H9 (cell line): ENCODE measurements at regions not wholly inside any gene's neighbourhood (a gene's known extent, or its start where the extent isn't known, plus 50 kb on each side); places are given as distances from the start of the nearest gene placed in this dataset.

Experiments used
- DNase-seq: peaks from one replicate; pipeline ENCODE4 v3.0.0-alpha.2; 2017
- H2AFZ ChIP-seq: one replicate; pipeline ENCODE4 v1.6.1; 2013; ENCODE audit warnings: mild to moderate bottlenecking, low read length, control low read depth, moderate library complexity
- H2AK5ac ChIP-seq: 2 replicates; pipeline ENCODE4 v1.6.1; 2013; ENCODE audit warnings: low read length, control low read depth, mixed read lengths; ENCODE audit not compliant: insufficient read length
- H2BK120ac ChIP-seq: one replicate; pipeline ENCODE4 v1.6.1; 2013; ENCODE audit warnings: low read depth, mild to moderate bottlenecking, low read length, control low read depth, inconsistent platforms; ENCODE audit not compliant: poor library complexity, severe bottlenecking
- H2BK12ac ChIP-seq: 2 replicates; pipeline ENCODE4 v1.6.1; 2013; ENCODE audit warnings: low read length, control low read depth, mixed read lengths, low read depth; ENCODE audit not compliant: insufficient read length
- H2BK15ac ChIP-seq: 2 replicates; pipeline ENCODE4 v1.6.1; 2013; ENCODE audit warnings: low read depth, low read length, control low read depth
- H2BK20ac ChIP-seq: one replicate; pipeline ENCODE4 v1.6.1; 2013; ENCODE audit warnings: low read depth, mild to moderate bottlenecking, low read length, control low read depth, inconsistent platforms; ENCODE audit not compliant: poor library complexity, severe bottlenecking
- H2BK5ac ChIP-seq: 2 replicates; pipeline ENCODE4 v1.6.1; 2013; ENCODE audit warnings: low read length, control low read depth, mixed read lengths; ENCODE audit not compliant: insufficient read length
- H3K14ac ChIP-seq: 2 replicates; pipeline ENCODE4 v1.6.1; 2013; ENCODE audit warnings: low read length, control low read depth; ENCODE audit not compliant: insufficient read depth
- H3K18ac ChIP-seq: 2 replicates; pipeline ENCODE4 v1.6.1; 2013; ENCODE audit warnings: low read depth, mild to moderate bottlenecking, mixed read lengths, low read length, control low read depth; ENCODE audit not compliant: insufficient read length
- H3K23ac ChIP-seq: 2 replicates; pipeline ENCODE4 v1.6.1; 2013; ENCODE audit warnings: low read length, control low read depth, mixed read lengths, low read depth; ENCODE audit not compliant: insufficient read length
- H3K23me2 ChIP-seq: 2 replicates; pipeline ENCODE4 v1.6.1; 2013; ENCODE audit warnings: low read depth, mild to moderate bottlenecking, mixed read lengths, low read length, control low read depth; ENCODE audit not compliant: insufficient read length, poor library complexity, severe bottlenecking
- H3K27ac ChIP-seq: 2 replicates; pipeline ENCODE4 v1.5.1; 2013; ENCODE audit warnings: low read length, control low read depth, mixed read lengths, low read depth; ENCODE audit not compliant: insufficient read length
- H3K27me3 ChIP-seq: 2 replicates; pipeline ENCODE4 v1.6.1; 2013; ENCODE audit warnings: low read length, control low read depth, inconsistent platforms; ENCODE audit not compliant: insufficient read depth
- H3K4ac ChIP-seq: 2 replicates; pipeline ENCODE4 v1.6.1; 2013; ENCODE audit warnings: low read depth, mild to moderate bottlenecking, control low read depth, inconsistent platforms, low read length, moderate library complexity
- H3K4me1 ChIP-seq: 2 replicates; pipeline ENCODE4 v1.6.1; 2013; ENCODE audit warnings: low read length, control low read depth, inconsistent platforms; ENCODE audit not compliant: insufficient read depth
- H3K4me2 ChIP-seq: 2 replicates; pipeline ENCODE4 v1.6.1; 2013; ENCODE audit warnings: low read length, control low read depth, mixed read lengths; ENCODE audit not compliant: insufficient read length, insufficient read depth
- H3K56ac ChIP-seq: 2 replicates; pipeline ENCODE4 v1.6.1; 2013; ENCODE audit warnings: low read depth, mild to moderate bottlenecking, mixed read lengths, low read length, control low read depth; ENCODE audit not compliant: insufficient read length
- H3K79me1 ChIP-seq: 2 replicates; pipeline ENCODE4 v1.6.1; 2013; ENCODE audit warnings: low read depth, mild to moderate bottlenecking, moderate library complexity, low read length, control low read depth, inconsistent platforms; ENCODE audit not compliant: insufficient read depth, poor library complexity, severe bottlenecking
- H3K79me2 ChIP-seq: 2 replicates; pipeline ENCODE4 v1.6.1; 2013; ENCODE audit warnings: low read length, control low read depth, inconsistent platforms; ENCODE audit not compliant: insufficient read depth
- H3K9ac ChIP-seq: 2 replicates; pipeline ENCODE4 v1.6.1; 2013; ENCODE audit warnings: low read length, control low read depth, mixed read lengths; ENCODE audit not compliant: insufficient read length; ENCODE audit errors: extremely low read depth
- H3K9me3 ChIP-seq: one replicate; pipeline ENCODE4 v1.6.1; 2013; ENCODE audit warnings: low read depth, low read length, inconsistent platforms; ENCODE audit not compliant: control insufficient read depth
- H3T11ph ChIP-seq: one replicate; pipeline ENCODE4 v1.6.1; 2013; ENCODE audit warnings: mild to moderate bottlenecking, low read length, control low read depth, inconsistent platforms
- H4K20me1 ChIP-seq: one replicate; pipeline ENCODE4 v1.6.1; 2013; ENCODE audit not compliant: control insufficient read depth, insufficient read length, insufficient read depth
- H4K5ac ChIP-seq: 2 replicates; pipeline ENCODE4 v1.6.1; 2013; ENCODE audit warnings: low read depth, mild to moderate bottlenecking, mixed read lengths, low read length, control low read depth; ENCODE audit not compliant: insufficient read length
- H4K8ac ChIP-seq: replicated peaks from 2 replicates; pipeline ENCODE4 v1.6.1; 2013; ENCODE audit warnings: low read length, control low read depth, mixed read lengths, low read depth; ENCODE audit not compliant: insufficient read length
- H4K91ac ChIP-seq: 2 replicates; pipeline ENCODE4 v1.6.1; 2013; ENCODE audit warnings: low read depth, mild to moderate bottlenecking, moderate library complexity, mixed read lengths, low read length, control low read depth; ENCODE audit not compliant: insufficient read length
- H3K27ac Mint-ChIP-seq, 3 experiments: 2 replicates in 2 of 3; 3 replicates in 1 of 3; pipeline ENCODE4 v1.8.0; 2020 to 2021; ENCODE audit warnings: mixed read lengths in 3 of 3, mild to moderate bottlenecking in 1 of 3, moderate library complexity in 1 of 3
- H3K27me3 Mint-ChIP-seq: 2 replicates; pipeline ENCODE4 v1.8.0; 2021; ENCODE audit warnings: low read depth, mild to moderate bottlenecking, moderate library complexity, mixed read lengths
- H3K36me3 Mint-ChIP-seq, 3 experiments: 2 replicates in 2 of 3; 3 replicates in 1 of 3; pipeline ENCODE4 v1.8.0; 2020 to 2021; ENCODE audit warnings: low read depth in 3 of 3, mixed read lengths in 3 of 3; ENCODE audit not compliant: insufficient read depth in 1 of 3
- H3K4me1 Mint-ChIP-seq, 2 experiments: 2 replicates each; pipeline ENCODE4 v1.8.0; 2020; ENCODE audit warnings: mixed read lengths in 2 of 2
- H3K4me3 Mint-ChIP-seq, 2 experiments: 2 replicates in 1 of 2; 3 replicates in 1 of 2; pipeline ENCODE4 v1.8.0; 2020 to 2021; ENCODE audit warnings: mild to moderate bottlenecking in 2 of 2, mixed read lengths in 2 of 2, moderate library complexity in 1 of 2
- H3K9me3 Mint-ChIP-seq, 2 experiments: 2 replicates in 1 of 2; 3 replicates in 1 of 2; pipeline ENCODE4 v1.8.0; 2020; ENCODE audit warnings: mild to moderate bottlenecking in 2 of 2, mixed read lengths in 2 of 2, moderate library complexity in 1 of 2
- WGBS: extraction: QIAGEN DNeasy Blood & Tissue Kit; methylation state at CpG from one replicate; pipeline ENCODE4 v1.1.7; 2013; ENCODE audit warnings: missing lambda C conversion rate, low lambda C conversion rate, mixed read lengths; ENCODE audit not compliant: insufficient read length; ENCODE audit errors: extremely low coverage; 5-methylcytosine and 5-hydroxymethylcytosine counted together
- TF ChIP-seq, protein P1 (sequence below): fragments of 200-600 bp; sonication (generic); conservative IDR thresholded peaks from 3 replicates; pipeline ENCODE4 v1.8.0; 2021; ENCODE audit warnings: antibody characterized with exemption, mild to moderate bottlenecking

DNA sequence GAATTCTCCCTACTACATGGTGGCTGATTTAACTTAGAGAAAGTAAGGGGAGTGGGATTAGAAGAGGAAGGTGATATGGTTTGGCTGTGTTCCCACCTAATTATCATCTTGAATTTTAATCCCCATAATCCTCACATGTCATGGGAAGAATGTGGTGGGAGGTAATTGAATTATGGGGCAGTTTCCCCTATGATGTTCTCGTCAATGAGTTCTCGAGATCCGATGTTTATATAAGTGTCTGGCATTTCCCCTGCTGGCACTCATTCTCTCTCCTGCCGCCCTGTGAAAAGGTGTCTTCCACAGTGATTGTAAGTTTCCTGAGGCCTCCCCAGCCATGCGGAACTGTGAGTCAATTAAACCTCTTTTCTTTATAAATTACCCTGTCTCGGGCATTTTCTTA is 169.3 kb downstream of the CASP12 start:
- Histone ChIP-seq H3K14ac (no peak overlapping the region), H3K18ac (no peak overlapping the region), H3K27ac (no peak overlapping the region), H2BK20ac (no peak overlapping the region), H2AFZ (no peak overlapping the region), H4K91ac (no peak overlapping the region), H3K56ac (no peak overlapping the region), H3K4me1 (no peaks in the 10 kb centered on the region), H4K8ac (no peak overlapping the region), H3K23ac (no peak overlapping the region), H3K9me3 (no peaks in the 10 kb centered on the region), H3K27me3 (no peaks in the 10 kb centered on the region), H3K4me2 (no peak overlapping the region), H3K23me2 (no peaks in the 10 kb centered on the region), H2AK5ac (no peak overlapping the region), H3T11ph (no peak overlapping the region), H3K79me1 (no peaks in the 10 kb centered on the region), H3K79me2 (no peaks in the 10 kb centered on the region), H3K4ac (no peak overlapping the region), H2BK12ac (no peak overlapping the region), H3K9ac (no peak overlapping the region), H2BK5ac (no peak overlapping the region), H4K20me1 (no peaks in the 10 kb centered on the region), H2BK15ac (no peak overlapping the region), H2BK120ac (no peak overlapping the region), H4K5ac (no peak overlapping the region)
- WGBS = no CpG with 5 or more reads among the region's 6 CpGs
- H3K27ac Mint-ChIP-seq = no peak overlapping the region; a peak in 1 of 7 replicates
- H3K4me3 Mint-ChIP-seq = no peak overlapping the region
- no peaks in the 10 kb centered on the region; a peak in 1 of 7 replicates for H3K36me3 Mint-ChIP-seq
- no peaks in the 10 kb centered on the region for H3K27me3 Mint-ChIP-seq
- no peak for DNase-seq
- peaks cover 0 to 3% of the 10 kb centered on the region in 2 experiments; a peak in 1 of 5 replicates for H3K9me3 Mint-ChIP-seq
- H3K4me1 Mint-ChIP-seq = peaks cover 4 to 5% of the 10 kb centered on the region in 2 experiments; a peak in 3 of 4 replicates
- TF ChIP-seq, protein P1, sequence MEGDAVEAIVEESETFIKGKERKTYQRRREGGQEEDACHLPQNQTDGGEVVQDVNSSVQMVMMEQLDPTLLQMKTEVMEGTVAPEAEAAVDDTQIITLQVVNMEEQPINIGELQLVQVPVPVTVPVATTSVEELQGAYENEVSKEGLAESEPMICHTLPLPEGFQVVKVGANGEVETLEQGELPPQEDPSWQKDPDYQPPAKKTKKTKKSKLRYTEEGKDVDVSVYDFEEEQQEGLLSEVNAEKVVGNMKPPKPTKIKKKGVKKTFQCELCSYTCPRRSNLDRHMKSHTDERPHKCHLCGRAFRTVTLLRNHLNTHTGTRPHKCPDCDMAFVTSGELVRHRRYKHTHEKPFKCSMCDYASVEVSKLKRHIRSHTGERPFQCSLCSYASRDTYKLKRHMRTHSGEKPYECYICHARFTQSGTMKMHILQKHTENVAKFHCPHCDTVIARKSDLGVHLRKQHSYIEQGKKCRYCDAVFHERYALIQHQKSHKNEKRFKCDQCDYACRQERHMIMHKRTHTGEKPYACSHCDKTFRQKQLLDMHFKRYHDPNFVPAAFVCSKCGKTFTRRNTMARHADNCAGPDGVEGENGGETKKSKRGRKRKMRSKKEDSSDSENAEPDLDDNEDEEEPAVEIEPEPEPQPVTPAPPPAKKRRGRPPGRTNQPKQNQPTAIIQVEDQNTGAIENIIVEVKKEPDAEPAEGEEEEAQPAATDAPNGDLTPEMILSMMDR = no peak
